AG09319 (cell line): ENCODE measurements at regions not wholly inside any gene's neighbourhood (a gene's known extent, or its start where the extent isn't known, plus 50 kb on each side); places are given as distances from the start of the nearest gene placed in this dataset.

Experiments used
- DNase-seq: peaks from one replicate; pipeline ENCODE4 v3.0.0-alpha.2; 2010; ENCODE audit warnings: low read depth; ENCODE audit errors: extremely low read depth
- TF ChIP-seq, protein P1 (sequence below): IDR thresholded peaks from 2 replicates; pipeline ENCODE4 v1.5.1; 2011; ENCODE audit warnings: low read depth, mild to moderate bottlenecking, inconsistent platforms, low read length, moderate library complexity

DNA sequence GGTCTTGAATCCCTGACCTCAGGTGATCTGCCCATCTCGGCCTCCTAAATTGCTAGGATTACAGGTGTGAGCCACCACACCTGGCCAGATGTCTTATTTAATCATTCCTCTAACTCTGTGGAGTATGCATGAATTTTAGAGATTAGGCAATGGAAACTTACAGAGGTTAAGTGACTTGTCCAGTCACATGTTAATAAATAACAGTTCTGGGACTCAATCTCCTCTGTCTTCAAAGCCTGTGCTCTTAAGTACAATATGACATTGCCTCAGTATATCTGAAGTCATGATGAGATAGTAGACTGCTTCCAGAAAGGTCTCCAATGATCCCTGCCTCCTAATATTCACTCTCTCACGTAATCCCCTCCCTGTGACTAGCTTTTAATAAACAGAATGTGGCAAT is 72.9 kb upstream of the TDRD3 start:
- no peak for DNase-seq
- TF ChIP-seq, protein P1, sequence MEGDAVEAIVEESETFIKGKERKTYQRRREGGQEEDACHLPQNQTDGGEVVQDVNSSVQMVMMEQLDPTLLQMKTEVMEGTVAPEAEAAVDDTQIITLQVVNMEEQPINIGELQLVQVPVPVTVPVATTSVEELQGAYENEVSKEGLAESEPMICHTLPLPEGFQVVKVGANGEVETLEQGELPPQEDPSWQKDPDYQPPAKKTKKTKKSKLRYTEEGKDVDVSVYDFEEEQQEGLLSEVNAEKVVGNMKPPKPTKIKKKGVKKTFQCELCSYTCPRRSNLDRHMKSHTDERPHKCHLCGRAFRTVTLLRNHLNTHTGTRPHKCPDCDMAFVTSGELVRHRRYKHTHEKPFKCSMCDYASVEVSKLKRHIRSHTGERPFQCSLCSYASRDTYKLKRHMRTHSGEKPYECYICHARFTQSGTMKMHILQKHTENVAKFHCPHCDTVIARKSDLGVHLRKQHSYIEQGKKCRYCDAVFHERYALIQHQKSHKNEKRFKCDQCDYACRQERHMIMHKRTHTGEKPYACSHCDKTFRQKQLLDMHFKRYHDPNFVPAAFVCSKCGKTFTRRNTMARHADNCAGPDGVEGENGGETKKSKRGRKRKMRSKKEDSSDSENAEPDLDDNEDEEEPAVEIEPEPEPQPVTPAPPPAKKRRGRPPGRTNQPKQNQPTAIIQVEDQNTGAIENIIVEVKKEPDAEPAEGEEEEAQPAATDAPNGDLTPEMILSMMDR, result no peak

DNA sequence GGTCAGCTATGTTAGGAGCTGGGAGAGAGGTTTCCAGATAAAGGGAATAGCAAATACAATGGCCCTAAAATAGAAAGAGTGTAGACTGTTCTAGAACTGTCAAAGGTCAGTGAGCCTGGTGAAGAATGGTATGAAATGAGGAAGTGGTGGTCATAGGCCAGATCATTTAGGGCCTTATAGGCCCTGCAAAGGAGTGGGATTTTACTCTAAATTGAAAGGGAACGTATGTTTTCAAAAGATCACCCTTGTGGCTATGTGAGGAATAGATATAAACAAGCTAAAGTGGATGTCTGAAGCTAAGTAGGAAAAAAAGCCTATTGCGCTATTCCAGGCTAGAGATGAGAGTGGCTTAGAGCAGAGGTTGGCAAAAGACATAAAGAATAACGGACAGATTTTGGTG is 70.7 kb upstream of the TDRD3 start:
- DNase-seq, result no peak
- TF ChIP-seq, protein P1, result no peak

- DNase-seq, result no peak
- TF ChIP-seq, protein P1, result no peak
Observed at GRCh38 chr13:60327511-60327910, 69.5 kb upstream of the TDRD3 start.

- DNase-seq, result no peak
Observed at GRCh38 chr13:60328073-60328472, 68.9 kb upstream of the TDRD3 start.

GRCh38 chr13:60329221-60329923 is 67.6 kb upstream of the TDRD3 start:
- DNase-seq, result peak; percentile 11
- TF ChIP-seq, protein P1, result peak; percentile 48

More at GRCh38 chr13:60328073-60328472, 68.9 kb upstream of the TDRD3 start:
- TF ChIP-seq, protein P1, result no peak

DNA sequence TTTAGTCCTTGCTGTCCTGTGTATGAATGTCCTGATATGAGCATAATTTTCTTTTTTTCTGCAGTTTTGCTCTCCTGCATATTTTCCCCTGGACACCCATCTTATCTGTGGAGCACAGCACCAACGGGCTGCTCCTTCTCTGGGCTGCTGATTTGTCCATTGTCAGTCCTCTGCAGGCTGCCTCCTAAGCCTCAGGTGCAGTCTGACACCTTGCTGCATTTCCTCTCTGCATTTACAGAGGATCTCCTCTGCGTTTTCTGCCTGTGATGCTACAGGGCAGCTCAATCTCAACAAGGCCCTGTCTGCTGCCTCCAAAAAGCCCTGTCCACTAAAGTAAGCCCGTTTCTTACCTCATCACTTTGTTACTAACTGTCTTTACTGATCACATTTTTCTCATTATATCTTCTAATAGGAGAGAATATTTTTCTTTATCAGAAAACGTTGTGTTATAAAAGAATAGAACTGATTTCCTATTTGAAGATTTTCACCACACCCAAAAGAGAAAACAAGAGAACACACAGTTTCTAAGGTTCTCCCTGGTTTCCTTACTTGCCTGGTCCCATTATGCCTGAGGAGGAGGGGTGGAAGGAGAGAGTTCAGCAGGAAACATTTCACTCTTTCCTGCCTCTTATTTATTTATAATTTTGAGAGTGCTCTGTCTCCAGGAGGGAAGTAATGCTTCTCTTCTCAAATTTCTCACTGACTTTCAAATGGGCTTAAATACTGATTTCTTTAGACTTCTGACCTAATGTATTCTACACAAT is 65.6 kb upstream of the TDRD3 start:
- TF ChIP-seq, protein P1, result no peak
- DNase-seq, result no peak

DNA sequence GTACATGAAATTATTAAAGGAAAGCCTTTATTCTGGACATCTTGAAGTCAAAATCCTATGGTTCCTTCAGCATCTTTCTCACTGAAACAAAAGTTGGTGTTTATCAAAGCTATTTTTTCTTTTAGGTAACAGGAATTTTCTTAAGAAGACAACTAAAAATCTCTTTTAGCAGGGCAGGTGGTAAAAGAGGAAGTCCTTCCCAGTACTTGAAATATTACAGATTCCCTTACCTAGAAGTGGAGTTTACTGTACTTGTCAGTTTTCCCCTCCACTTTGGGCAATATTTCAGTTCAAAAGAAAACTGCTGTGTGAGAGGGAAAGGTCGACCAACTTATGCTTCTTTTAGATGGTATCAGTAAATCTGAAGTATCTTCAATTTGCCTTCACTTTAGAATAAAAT is 64.3 kb upstream of the TDRD3 start:
- TF ChIP-seq, protein P1, result no peak
- no peak for DNase-seq
